ENCODE measurements at regions not wholly inside any gene's neighbourhood (a gene's known extent, or its start where the extent isn't known, plus 50 kb on each side); places are given as distances from the start of the nearest gene placed in this dataset.
"Not testable (repeated sequence)": the region's sequence is repeated elsewhere in the genome, so short reads cannot be mapped to it uniquely, and the experiment has no call there.

DNA sequence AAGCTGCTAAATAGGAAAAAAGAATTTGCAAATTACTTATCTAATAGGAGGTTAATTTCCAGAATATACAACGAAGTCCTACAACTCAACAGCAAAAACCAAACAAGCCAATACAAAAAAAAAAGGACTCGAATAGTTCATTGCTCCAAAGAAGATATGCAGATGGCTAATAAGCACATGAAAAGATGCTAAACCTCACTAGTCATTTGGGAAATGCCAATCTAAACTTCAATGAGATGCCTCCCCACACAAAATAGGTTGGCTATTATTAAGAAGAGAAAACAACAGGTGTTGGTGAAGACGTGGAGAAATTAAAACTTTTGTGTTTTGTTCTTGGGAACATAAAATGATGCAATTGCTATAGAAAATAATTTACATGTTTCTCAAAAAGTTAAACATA lies 1634.4 kb upstream of the DDX18 start:
- TF ChIP-seq, protein P1, sequence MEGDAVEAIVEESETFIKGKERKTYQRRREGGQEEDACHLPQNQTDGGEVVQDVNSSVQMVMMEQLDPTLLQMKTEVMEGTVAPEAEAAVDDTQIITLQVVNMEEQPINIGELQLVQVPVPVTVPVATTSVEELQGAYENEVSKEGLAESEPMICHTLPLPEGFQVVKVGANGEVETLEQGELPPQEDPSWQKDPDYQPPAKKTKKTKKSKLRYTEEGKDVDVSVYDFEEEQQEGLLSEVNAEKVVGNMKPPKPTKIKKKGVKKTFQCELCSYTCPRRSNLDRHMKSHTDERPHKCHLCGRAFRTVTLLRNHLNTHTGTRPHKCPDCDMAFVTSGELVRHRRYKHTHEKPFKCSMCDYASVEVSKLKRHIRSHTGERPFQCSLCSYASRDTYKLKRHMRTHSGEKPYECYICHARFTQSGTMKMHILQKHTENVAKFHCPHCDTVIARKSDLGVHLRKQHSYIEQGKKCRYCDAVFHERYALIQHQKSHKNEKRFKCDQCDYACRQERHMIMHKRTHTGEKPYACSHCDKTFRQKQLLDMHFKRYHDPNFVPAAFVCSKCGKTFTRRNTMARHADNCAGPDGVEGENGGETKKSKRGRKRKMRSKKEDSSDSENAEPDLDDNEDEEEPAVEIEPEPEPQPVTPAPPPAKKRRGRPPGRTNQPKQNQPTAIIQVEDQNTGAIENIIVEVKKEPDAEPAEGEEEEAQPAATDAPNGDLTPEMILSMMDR (IDR thresholded peaks at IDR 0.05; ENCODE audit: low read depth, low read length, missing control alignments), result no peak
- DNase-seq (ENCODE audit: extremely low read depth, low read depth), result no peak
- H3K4me3 ChIP-seq (replicated peaks; ENCODE audit: low read depth, low read length), result no peak overlapping the region

DNA sequence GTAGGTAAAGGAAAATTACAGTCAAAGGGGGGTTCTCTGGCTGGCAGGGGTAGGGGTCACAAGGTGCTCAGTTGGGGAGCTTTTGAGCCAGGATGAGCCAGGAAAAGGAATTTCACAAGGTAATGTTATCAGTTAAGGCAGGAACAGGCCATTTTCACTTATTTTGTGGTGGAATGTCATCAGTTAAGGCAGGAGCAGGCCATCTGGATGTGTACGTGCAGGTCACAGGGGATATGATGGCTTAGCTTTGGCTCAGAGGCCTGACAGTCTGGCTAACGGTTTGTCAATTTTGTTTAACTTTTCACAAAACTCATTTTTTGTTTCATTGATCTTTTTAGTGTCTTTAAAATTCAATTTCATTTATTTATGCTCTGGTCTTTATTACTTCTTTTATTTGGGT lies 1623.8 kb upstream of the DDX18 start:
- DNase-seq (ENCODE audit: extremely low read depth, low read depth); H3K4me3 ChIP-seq (replicated peaks; ENCODE audit: low read depth, low read length): not testable (repeated sequence)

- TF ChIP-seq, protein P1 (IDR thresholded peaks at IDR 0.05; ENCODE audit: low read depth, low read length, missing control alignments), result no peak
- H3K4me3 ChIP-seq (replicated peaks; ENCODE audit: low read depth, low read length), result no peak overlapping the region
- no peak for DNase-seq (ENCODE audit: extremely low read depth, low read depth)
Observed at GRCh38 chr2:116200086-116200485, 1614.4 kb upstream of the DDX18 start.

DNA sequence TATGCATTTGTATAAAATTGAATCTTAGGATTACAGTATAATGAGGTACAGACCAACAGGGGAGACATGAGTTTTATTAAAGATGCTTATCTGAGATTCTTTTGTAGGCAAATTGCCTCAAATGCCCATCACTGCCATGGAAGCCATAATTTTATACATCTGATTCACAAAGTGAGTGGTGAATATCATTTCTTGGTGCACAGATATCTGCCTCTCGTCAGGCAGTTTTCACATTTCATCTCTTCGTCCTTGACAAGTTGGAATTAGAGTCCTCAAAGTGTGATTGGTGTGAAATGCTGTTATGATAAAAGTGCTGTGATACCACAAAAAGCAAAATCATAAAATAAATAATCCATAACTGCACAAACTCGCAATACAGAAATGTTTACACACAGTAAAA lies 1602.8 kb upstream of the DDX18 start:
- TF ChIP-seq, protein P1 (IDR thresholded peaks at IDR 0.05; ENCODE audit: low read depth, low read length, missing control alignments), result no peak
- H3K4me3 ChIP-seq (replicated peaks; ENCODE audit: low read depth, low read length), result no peak overlapping the region
- no peak for DNase-seq (ENCODE audit: extremely low read depth, low read depth)

DNA sequence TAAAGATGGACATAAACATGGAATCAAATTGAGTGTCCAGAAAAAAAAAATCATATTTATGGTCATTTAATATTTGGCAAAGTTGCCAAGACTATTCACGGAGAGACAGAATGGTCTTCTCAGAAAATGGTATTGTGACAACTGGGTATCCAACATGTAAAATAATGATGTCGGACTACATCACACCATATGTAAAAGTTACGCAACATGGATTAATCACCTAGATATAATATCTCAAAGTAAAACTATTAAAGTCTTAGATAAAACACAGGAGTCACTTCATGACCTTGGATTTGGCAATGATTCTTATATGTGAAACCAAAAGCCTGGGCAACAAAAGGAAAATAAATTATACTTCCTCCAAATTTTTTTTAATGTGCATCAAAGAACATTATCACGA lies 1591.7 kb upstream of the DDX18 start:
- TF ChIP-seq, protein P1 (IDR thresholded peaks at IDR 0.05; ENCODE audit: low read depth, low read length, missing control alignments), result no peak
- no peak for DNase-seq (ENCODE audit: extremely low read depth, low read depth)
- H3K4me3 ChIP-seq (replicated peaks; ENCODE audit: low read depth, low read length), result no peak overlapping the region

- no peak for DNase-seq (ENCODE audit: extremely low read depth, low read depth)
- no peak overlapping the region for H3K4me3 ChIP-seq (replicated peaks; ENCODE audit: low read depth, low read length)
- TF ChIP-seq, protein P1 (IDR thresholded peaks at IDR 0.05; ENCODE audit: low read depth, low read length, missing control alignments), result no peak
Observed at GRCh38 chr2:116223912-116224311, 1590.6 kb upstream of the DDX18 start.

DNA sequence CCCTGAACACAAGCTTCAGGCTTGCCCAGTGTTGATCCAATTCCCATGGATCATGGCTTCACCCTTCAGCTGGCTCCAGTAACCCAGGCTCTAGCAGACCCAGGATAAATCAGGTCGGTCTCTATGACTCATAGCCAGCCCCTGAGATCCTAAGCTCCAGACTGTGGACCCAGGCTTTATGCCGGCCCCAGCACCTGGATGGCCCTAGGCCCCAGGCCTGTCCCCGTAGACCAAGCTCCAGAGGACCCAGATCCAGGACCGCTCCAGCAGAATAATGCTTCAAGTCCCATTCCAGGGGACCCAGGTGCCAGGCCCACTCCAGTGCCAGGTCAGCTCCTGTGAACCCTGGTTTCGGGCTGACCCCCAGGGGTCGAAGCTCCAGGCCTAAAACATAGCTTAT lies 1589.9 kb upstream of the DDX18 start:
- no peak overlapping the region for H3K4me3 ChIP-seq (replicated peaks; ENCODE audit: low read depth, low read length)
- DNase-seq (ENCODE audit: extremely low read depth, low read depth), result no peak
- TF ChIP-seq, protein P1 (IDR thresholded peaks at IDR 0.05; ENCODE audit: low read depth, low read length, missing control alignments), result no peak

Data from HFF-Myc (cell line).